Stomach (tissue), 8 donors: ENCODE measurements at regions not wholly inside any gene's neighbourhood (a gene's known extent, or its start where the extent isn't known, plus 50 kb on each side); places are given as distances from the start of the nearest gene placed in this dataset.

ENCODE experiments used
- DNase-seq, 2 donors: peaks; one replicate each; pipeline versions ENCODE4 v3.0.0 to v3.0.0-alpha.2; 2013 to 2019
- H3K27ac ChIP-seq, 5 donors: fragments of 200-600 bp in 4 of 5; sonication (generic) in 4 of 5; one replicate each; pipeline ENCODE4 v1.5.1; 2013 to 2019; ENCODE audit warnings: mild to moderate bottlenecking in 1 of 5, moderate library complexity in 1 of 5
- H3K27me3 ChIP-seq, 3 donors: fragments of 200-600 bp; sonication (generic); one replicate each; pipeline ENCODE4 v1.5.1; 2017 to 2019; ENCODE audit warnings: mixed run types in 1 of 3
- H3K36me3 ChIP-seq, 4 donors: fragments of 200-600 bp; sonication (generic); 1 replicate in 3 of 4; 2 replicates in 1 of 4; pipeline ENCODE4 v1.5.1; 2016 to 2019
- H3K4me1 ChIP-seq, 4 donors: fragments of 200-600 bp; sonication (generic); one replicate each; pipeline ENCODE4 v1.5.1; 2016 to 2019
- H3K4me3 ChIP-seq, 4 donors: fragments of 200-600 bp; sonication (generic) in 3 of 4; one replicate each; pipeline ENCODE4 v1.5.1; 2016 to 2019; ENCODE audit warnings: mild to moderate bottlenecking in 1 of 4
- H3K9me3 ChIP-seq, 4 donors: fragments of 200-600 bp; sonication (generic); one replicate each; pipeline ENCODE4 v1.5.1; 2016 to 2019
- CTCF ChIP-seq, 7 experiments: fragments of 450-650 bp in 4 of 7; fragments of 200-600 bp in 3 of 7; sonication (generic) in 3 of 7; IDR thresholded peaks; one replicate each; pipeline ENCODE4 v1.5.1; 2016 to 2019; ENCODE audit warnings: antibody characterized with exemption in 7 of 7, control low read depth in 2 of 7, mild to moderate bottlenecking in 1 of 7
- EP300 ChIP-seq: sonication (generic); formaldehyde crosslinking; IDR thresholded peaks from one replicate; pipeline ENCODE4 v1.6.1; 2017; ENCODE audit warnings: antibody characterized with exemption
- POLR2A ChIP-seq, 4 donors: fragments of 450-650 bp; IDR thresholded peaks; one replicate each; pipeline ENCODE4 v1.6.1; 2016; ENCODE audit warnings: antibody characterized with exemption in 4 of 4, control low read depth in 2 of 4, mild to moderate bottlenecking in 1 of 4, moderate library complexity in 1 of 4
- POLR2AphosphoS5 ChIP-seq, 3 donors: sonication (generic); formaldehyde crosslinking; IDR thresholded peaks; one replicate each; pipeline ENCODE4 v1.6.1; 2016; ENCODE audit warnings: antibody characterized with exemption in 3 of 3
- WGBS, 5 donors: extraction: QIAGEN DNeasy Blood & Tissue Kit in 3 of 5; methylation state at CpG; one replicate each; pipeline versions ENCODE4 v1.1.5 to v1.1.7; 2013 to 2018; 5-methylcytosine and 5-hydroxymethylcytosine counted together
- intact Hi-C: fragments of 100-400 bp; cut with DNase I; formaldehyde crosslinking; loops from one replicate; pipeline ENCODE4 v1.15.1; 2023; ENCODE audit warnings: low total_unique reads
- donor health status: healthy with polysubstance abuse.
- donor health status: Bipolar disorder and iron deficiency.
- donor health status: healthy.

- H3K27me3 ChIP-seq: peaks cover 0 to 22% (median 8%) of the 10 kb centered on the region in 3 donors
- TF ChIP-seq EP300 (no peak), CTCF (IDR thresholded peaks at IDR 0.05) (no peak)
- H3K27ac ChIP-seq: no peak overlapping the region
- WGBS, 5 donors: 56 to 80% (median 69%) methylated on average over 7 of the region's 7 CpGs
- H3K4me1 ChIP-seq: peaks cover 0 to 9% (median 0%) of the 10 kb centered on the region in 4 donors
- H3K4me3 ChIP-seq: no peak overlapping the region
- no peaks in the 10 kb centered on the region for H3K36me3 ChIP-seq
- intact Hi-C loops: no loop called here
- DNase-seq: no peak
- H3K9me3 ChIP-seq: no peaks in the 10 kb centered on the region
Observed at GRCh38 chr14:56733396-56733795, 76.9 kb downstream of the OTX2 start.

GRCh38 chr14:56731187-56731586, 79.1 kb downstream of the OTX2 start:
- intact Hi-C loops: no loop called here
- Histone ChIP-seq H3K4me3 (no peak overlapping the region), H3K27ac (no peak overlapping the region), H3K9me3 (no peaks in the 10 kb centered on the region), H3K36me3 (no peaks in the 10 kb centered on the region), H3K4me1 (peaks cover 0 to 9% (median 0%) of the 10 kb centered on the region in 4 donors), H3K27me3 (peaks cover 0 to 26% (median 8%) of the 10 kb centered on the region in 3 donors)
- TF ChIP-seq POLR2AphosphoS5 (IDR thresholded peaks at IDR 0.05): no peak
- no peak for TF ChIP-seq EP300
- TF ChIP-seq POLR2A (IDR thresholded peaks at IDR 0.05): no peak
- TF ChIP-seq CTCF (IDR thresholded peaks at IDR 0.05): no peak
- DNase-seq: no peak
- WGBS, 5 donors: 34 to 55% (median 41%) methylated on average over 4 of the region's 4 CpGs

GRCh38 chr14:56730538-56731145, 79.6 kb downstream of the OTX2 start:
- 4 to 31% (median 12%) methylated on average over 17 of the region's 17 CpGs for WGBS, 5 donors
- no peak overlapping the region for H3K27ac ChIP-seq
- peaks cover 0 to 26% (median 8%) of the 10 kb centered on the region in 3 donors for H3K27me3 ChIP-seq
- intact Hi-C loops: no loop called here
- peak in 1 of 2 donors; percentile 47 for DNase-seq
- H3K4me3 ChIP-seq: no peak overlapping the region
- H3K36me3 ChIP-seq: no peaks in the 10 kb centered on the region
- peaks cover 0 to 9% (median 0%) of the 10 kb centered on the region in 4 donors for H3K4me1 ChIP-seq
- TF ChIP-seq POLR2A (IDR thresholded peaks at IDR 0.05): no peak
- no peak for TF ChIP-seq EP300
- no peak for TF ChIP-seq POLR2AphosphoS5 (IDR thresholded peaks at IDR 0.05)
- TF ChIP-seq CTCF (IDR thresholded peaks at IDR 0.05): no peak
- H3K9me3 ChIP-seq: no peaks in the 10 kb centered on the region

GRCh38 chr14:56724013-56724412, 86.3 kb downstream of the OTX2 start:
- TF ChIP-seq CTCF (IDR thresholded peaks at IDR 0.05) (no peak), EP300 (no peak), POLR2A (IDR thresholded peaks at IDR 0.05) (no peak)
- Histone ChIP-seq H3K4me3 (no peak overlapping the region), H3K27ac (no peak overlapping the region), H3K4me1 (no peaks in the 10 kb centered on the region), H3K27me3 (peaks cover 0 to 7% (median 0%) of the 10 kb centered on the region in 3 donors), H3K9me3 (no peaks in the 10 kb centered on the region), H3K36me3 (no peaks in the 10 kb centered on the region)
- intact Hi-C loops: no loop called here
- 63 to 81% (median 73%) methylated on average over 1 of the region's 1 CpG for WGBS, 5 donors
- no peak for DNase-seq
